Keratinocyte (primary cell): ENCODE measurements at regions not wholly inside any gene's neighbourhood (a gene's known extent, or its start where the extent isn't known, plus 50 kb on each side); places are given as distances from the start of the nearest gene placed in this dataset.

Experiments used
- DNase-seq: peaks from one replicate; pipeline ENCODE4 v3.0.0-alpha.2; 2011; ENCODE audit warnings: low read depth, missing footprints, low spot score
- FAIRE-seq: peaks from 2 replicates; lab custom pipeline; 2011; peaks lifted over from hg19 to GRCh38; lab: Jason Lieb, UNC
- H2AFZ ChIP-seq: 2 replicates; pipeline ENCODE4 v1.6.0; 2012; ENCODE audit warnings: low read length, control low read depth, inconsistent platforms; ENCODE audit not compliant: control insufficient read depth
- H3K27ac ChIP-seq: 2 replicates; pipeline ENCODE4 v1.5.1; 2011; ENCODE audit warnings: low read length; ENCODE audit not compliant: control insufficient read depth, insufficient read depth
- H3K27me3 ChIP-seq: 3 replicates; pipeline ENCODE4 v1.6.0; 2011; ENCODE audit warnings: low read length; ENCODE audit not compliant: control insufficient read depth, insufficient read depth; ENCODE audit errors: extremely low read depth
- H3K36me3 ChIP-seq, 2 experiments: 2 replicates in 1 of 2; 3 replicates in 1 of 2; pipeline ENCODE4 v1.5.1; 2011; ENCODE audit warnings: low read length in 2 of 2, mild to moderate bottlenecking in 1 of 2; ENCODE audit not compliant: control insufficient read depth in 2 of 2, insufficient read depth in 2 of 2; ENCODE audit errors: extremely low read depth in 1 of 2
- H3K4me1 ChIP-seq: 3 replicates; pipeline ENCODE4 v1.5.1; 2011; ENCODE audit warnings: low read length; ENCODE audit not compliant: control insufficient read depth, insufficient read depth; ENCODE audit errors: extremely low read depth
- H3K4me2 ChIP-seq: 3 replicates; pipeline ENCODE4 v1.6.0; 2011; ENCODE audit warnings: low read depth, low read length; ENCODE audit not compliant: control insufficient read depth, insufficient read depth; ENCODE audit errors: extremely low read depth
- H3K4me3 ChIP-seq, 3 experiments: fragments of 200-600 bp in 1 of 3; sonication (generic) in 1 of 3; 2 replicates in 2 of 3; 3 replicates in 1 of 3; pipeline ENCODE4 v1.5.1; 2011 to 2016; ENCODE audit warnings: low read length in 3 of 3, mild to moderate bottlenecking in 3 of 3, control low read depth in 2 of 3, inconsistent platforms in 1 of 3, low read depth in 1 of 3, mixed read lengths in 1 of 3, mixed run types in 1 of 3, moderate library complexity in 1 of 3; ENCODE audit not compliant: control insufficient read depth in 2 of 3, insufficient read depth in 2 of 3; ENCODE audit errors: extremely low read depth in 1 of 3
- H3K79me2 ChIP-seq: 2 replicates; pipeline ENCODE4 v1.6.0; 2012; ENCODE audit warnings: low read length; ENCODE audit not compliant: control insufficient read depth, insufficient read depth
- H3K9ac ChIP-seq: 3 replicates; pipeline ENCODE4 v1.6.0; 2011; ENCODE audit warnings: low read length; ENCODE audit not compliant: control insufficient read depth, insufficient read depth; ENCODE audit errors: extremely low read depth
- H3K9me1 ChIP-seq: 3 replicates; pipeline ENCODE4 v1.6.0; 2011; ENCODE audit warnings: low read length; ENCODE audit not compliant: control insufficient read depth, insufficient read depth; ENCODE audit errors: extremely low read depth
- H3K9me3 ChIP-seq: 2 replicates; pipeline ENCODE4 v1.5.1; 2012; ENCODE audit warnings: low read depth, low read length; ENCODE audit not compliant: control insufficient read depth
- H4K20me1 ChIP-seq: 3 replicates; pipeline ENCODE4 v1.6.0; 2011; ENCODE audit warnings: low read length; ENCODE audit not compliant: control insufficient read depth, insufficient read depth; ENCODE audit errors: extremely low read depth
- CTCF ChIP-seq, 3 experiments: IDR thresholded peaks in 1 of 3; conservative IDR thresholded peaks in 1 of 3; optimal IDR thresholded peaks in 1 of 3; 2 replicates in 2 of 3; 3 replicates in 1 of 3; pipeline versions ENCODE3 to v1.5.1; 2011; ENCODE audit warnings: low read length in 3 of 3, mild to moderate bottlenecking in 3 of 3, moderate library complexity in 2 of 3, control low read depth in 1 of 3, inconsistent platforms in 1 of 3; ENCODE audit not compliant: insufficient read depth in 2 of 3; ENCODE audit errors: extremely low read depth in 1 of 3
- EZH2 ChIP-seq: IDR thresholded peaks from one replicate; pipeline ENCODE4 v1.6.1; 2012; ENCODE audit warnings: inconsistent platforms, mild to moderate bottlenecking, low read length, moderate library complexity
- dilution Hi-C: fragments of 300-500 bp; cut with MboI; formaldehyde crosslinking; loops from one replicate; pipeline ENCODE4 v1.7.0; 2020; ENCODE audit warnings: low sequenced_read_pairs; ENCODE audit not compliant: extremely low pct_ligation_motif_present

GRCh38 chr6:8234321-8234720 lies 132.0 kb upstream of the EEF1E1 start:
- Histone ChIP-seq H3K4me1 (no peaks in the 10 kb centered on the region), H3K9ac (no peak overlapping the region), H3K9me1 (no peaks in the 10 kb centered on the region), H3K9me3 (no peaks in the 10 kb centered on the region), H3K4me2 (no peak overlapping the region), H2AFZ (no peak overlapping the region), H3K36me3 (no peaks in the 10 kb centered on the region), H4K20me1 (no peaks in the 10 kb centered on the region), H3K79me2 (no peaks in the 10 kb centered on the region), H3K27me3 (no peaks in the 10 kb centered on the region), H3K4me3 (no peak overlapping the region), H3K27ac (no peak overlapping the region)
- dilution Hi-C loops, result no loop called here
- DNase-seq (no peak), FAIRE-seq (no peak)
- no peak for TF ChIP-seq EZH2

- FAIRE-seq, result no peak
Observed at GRCh38 chr6:8231956-8232355, 129.6 kb upstream of the EEF1E1 start.

More at GRCh38 chr6:8231956-8232355, 129.6 kb upstream of the EEF1E1 start:
- no peaks in the 10 kb centered on the region for H3K79me2 ChIP-seq
- no peaks in the 10 kb centered on the region for H3K9me3 ChIP-seq
- no peak overlapping the region for H2AFZ ChIP-seq
- H3K27me3 ChIP-seq, result no peaks in the 10 kb centered on the region
- no peaks in the 10 kb centered on the region for H3K9me1 ChIP-seq
- no peaks in the 10 kb centered on the region for H4K20me1 ChIP-seq
- no peaks in the 10 kb centered on the region for H3K4me1 ChIP-seq
- no peaks in the 10 kb centered on the region for H3K36me3 ChIP-seq
- H3K27ac ChIP-seq, result no peak overlapping the region
- H3K4me2 ChIP-seq, result no peak overlapping the region
- TF ChIP-seq CTCF (optimal IDR thresholded peaks at IDR 0.05 in 1 of 3, IDR thresholded peaks at IDR 0.05 in 1 of 3, conservative IDR thresholded peaks at IDR 0.05 in 1 of 3; ENCODE audit: extremely low read depth in 1 of 3, insufficient read depth in 2 of 3, low read length in 3 of 3) (no peak), EZH2 (no peak)
- dilution Hi-C loops, result no loop called here
- H3K9ac ChIP-seq, result no peak overlapping the region
- H3K4me3 ChIP-seq, result no peak overlapping the region
- no peak for DNase-seq
